ENCODE measurements at regions not wholly inside any gene's neighbourhood (a gene's known extent, or its start where the extent isn't known, plus 50 kb on each side); places are given as distances from the start of the nearest gene placed in this dataset.

GRCh38 chr6:88459643-88460042 lies 293.5 kb upstream of the CNR1 start:
- no peaks in the 10 kb centered on the region for H3K36me3 ChIP-seq
- TF ChIP-seq, protein P1, sequence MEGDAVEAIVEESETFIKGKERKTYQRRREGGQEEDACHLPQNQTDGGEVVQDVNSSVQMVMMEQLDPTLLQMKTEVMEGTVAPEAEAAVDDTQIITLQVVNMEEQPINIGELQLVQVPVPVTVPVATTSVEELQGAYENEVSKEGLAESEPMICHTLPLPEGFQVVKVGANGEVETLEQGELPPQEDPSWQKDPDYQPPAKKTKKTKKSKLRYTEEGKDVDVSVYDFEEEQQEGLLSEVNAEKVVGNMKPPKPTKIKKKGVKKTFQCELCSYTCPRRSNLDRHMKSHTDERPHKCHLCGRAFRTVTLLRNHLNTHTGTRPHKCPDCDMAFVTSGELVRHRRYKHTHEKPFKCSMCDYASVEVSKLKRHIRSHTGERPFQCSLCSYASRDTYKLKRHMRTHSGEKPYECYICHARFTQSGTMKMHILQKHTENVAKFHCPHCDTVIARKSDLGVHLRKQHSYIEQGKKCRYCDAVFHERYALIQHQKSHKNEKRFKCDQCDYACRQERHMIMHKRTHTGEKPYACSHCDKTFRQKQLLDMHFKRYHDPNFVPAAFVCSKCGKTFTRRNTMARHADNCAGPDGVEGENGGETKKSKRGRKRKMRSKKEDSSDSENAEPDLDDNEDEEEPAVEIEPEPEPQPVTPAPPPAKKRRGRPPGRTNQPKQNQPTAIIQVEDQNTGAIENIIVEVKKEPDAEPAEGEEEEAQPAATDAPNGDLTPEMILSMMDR (IDR thresholded peaks at IDR 0.05), result no peak
- no peak overlapping the region for H3K4me3 ChIP-seq
- H3K9me3 ChIP-seq, result no peaks in the 10 kb centered on the region
- ATAC-seq (no peak), DNase-seq (no peak)
- intact Hi-C loops (cut with DNase I), result no loop called here
- no peak overlapping the region for H3K27ac ChIP-seq
- no peaks in the 10 kb centered on the region for H3K4me1 ChIP-seq
- no peaks in the 10 kb centered on the region for H3K27me3 ChIP-seq

GRCh38 chr6:88459189-88459588 lies 293.0 kb upstream of the CNR1 start:
- intact Hi-C loops (cut with DNase I), result no loop called here
- ATAC-seq, result no peak
- TF ChIP-seq, protein P1 (IDR thresholded peaks at IDR 0.05), result no peak

GRCh38 chr6:88458662-88459061 lies 292.5 kb upstream of the CNR1 start:
- DNase-seq (no peak), ATAC-seq (no peak)
- TF ChIP-seq, protein P1 (IDR thresholded peaks at IDR 0.05), result no peak
- Histone ChIP-seq H3K27ac (no peak overlapping the region), H3K4me1 (no peaks in the 10 kb centered on the region), H3K9me3 (no peaks in the 10 kb centered on the region), H3K36me3 (no peaks in the 10 kb centered on the region), H3K27me3 (no peaks in the 10 kb centered on the region), H3K4me3 (no peak overlapping the region)
- intact Hi-C loops (cut with DNase I), result no loop called here

More at GRCh38 chr6:88459189-88459588, 293.0 kb upstream of the CNR1 start:
- Histone ChIP-seq H3K27ac (no peak overlapping the region), H3K36me3 (no peaks in the 10 kb centered on the region), H3K27me3 (no peaks in the 10 kb centered on the region), H3K4me3 (no peak overlapping the region), H3K9me3 (no peaks in the 10 kb centered on the region), H3K4me1 (no peaks in the 10 kb centered on the region)
- no peak for DNase-seq

DNA sequence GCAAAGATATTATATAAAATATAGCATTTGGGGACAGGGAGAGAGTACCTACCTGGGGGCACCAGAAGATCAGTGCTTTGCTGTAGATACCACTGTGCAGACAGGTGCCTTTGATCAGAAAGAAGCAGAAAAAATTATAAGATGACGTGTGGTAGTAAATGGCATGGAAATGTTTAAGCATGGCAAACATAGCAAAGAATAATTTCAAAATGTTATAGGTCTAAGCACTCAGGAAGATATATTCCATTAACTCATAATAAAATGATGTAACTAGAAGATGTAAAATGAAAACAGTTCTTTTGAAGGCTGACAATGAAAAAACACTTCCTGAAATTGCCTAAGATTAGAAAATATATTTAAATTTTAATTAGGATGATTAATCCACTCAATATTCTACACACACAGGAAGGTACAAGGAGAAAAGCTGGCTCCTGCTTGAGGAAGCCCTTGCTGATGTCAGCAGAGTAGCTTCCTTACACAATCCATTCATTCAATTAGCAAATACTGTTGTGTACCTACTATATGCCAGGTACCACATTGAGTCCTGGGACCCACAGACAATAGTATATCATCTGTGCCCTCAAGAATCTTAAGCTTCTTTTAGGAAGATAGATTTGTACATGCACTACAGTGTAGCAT lies 290.2 kb upstream of the CNR1 start:
- Histone ChIP-seq H3K4me1 (no peaks in the 10 kb centered on the region), H3K27ac (no peak overlapping the region), H3K9me3 (no peaks in the 10 kb centered on the region), H3K27me3 (no peaks in the 10 kb centered on the region), H3K36me3 (no peaks in the 10 kb centered on the region), H3K4me3 (no peak overlapping the region)
- DNase-seq (no peak), ATAC-seq (no peak)
- TF ChIP-seq, protein P1 (IDR thresholded peaks at IDR 0.05), result no peak
- intact Hi-C loops (cut with DNase I), result no loop called here

GRCh38 chr6:88455317-88455716 lies 289.2 kb upstream of the CNR1 start:
- intact Hi-C loops (cut with DNase I), result no loop called here
- H3K36me3 ChIP-seq, result no peaks in the 10 kb centered on the region
- TF ChIP-seq, protein P1 (IDR thresholded peaks at IDR 0.05), result no peak

More at GRCh38 chr6:88455317-88455716, 289.2 kb upstream of the CNR1 start:
- Histone ChIP-seq H3K27ac (no peak overlapping the region), H3K9me3 (no peaks in the 10 kb centered on the region), H3K4me3 (no peak overlapping the region), H3K4me1 (no peaks in the 10 kb centered on the region), H3K27me3 (no peaks in the 10 kb centered on the region)
- DNase-seq (no peak), ATAC-seq (no peak)

Measured in left lung (tissue), 4 donors.